ENCODE measurements at regions not wholly inside any gene's neighbourhood (a gene's known extent, or its start where the extent isn't known, plus 50 kb on each side); places are given as distances from the start of the nearest gene placed in this dataset.
A peak's percentile ranks its signal among the peaks of the same experiment; 100 is the strongest.

DNA sequence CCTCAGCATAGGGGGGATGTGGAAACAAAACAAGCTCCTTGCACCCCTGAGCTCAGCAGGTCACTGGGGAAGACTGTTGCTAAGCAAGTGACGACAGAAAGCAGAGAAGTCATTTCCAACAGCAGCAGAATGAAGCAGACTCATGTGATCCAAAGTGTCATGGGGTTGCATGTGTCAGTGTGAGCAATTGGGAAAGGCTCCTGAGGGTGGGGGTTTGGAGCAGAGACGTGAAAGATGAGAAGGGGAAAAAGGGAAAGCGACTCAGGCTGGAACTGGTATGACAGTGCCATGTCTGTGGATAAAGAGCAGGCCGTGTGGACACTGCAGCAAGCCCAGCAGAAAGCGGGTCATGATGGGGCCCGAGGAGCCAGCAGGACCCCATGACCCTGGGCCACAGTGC, 363.9 kb downstream of the PREX1 start:
- Histone ChIP-seq H3K9me3 (no peaks in the 10 kb centered on the region), H3K4me3 (no peak overlapping the region), H3K4me1 (no peaks in the 10 kb centered on the region), H3K27ac (no peak overlapping the region), H3K36me3 (ENCODE audit: insufficient read depth in 1 of 2, low read depth in 1 of 2) (no peaks in the 10 kb centered on the region), H3K27me3 (ENCODE audit: insufficient read depth in 3 of 3, low read length in 2 of 3) (peaks cover 0 to 11% (median 3%) of the 10 kb centered on the region in 3 donors)
- ATAC-seq (peak; percentile 80 to 95 (median 92)), DNase-seq (no peak)
- TF ChIP-seq, protein P1, sequence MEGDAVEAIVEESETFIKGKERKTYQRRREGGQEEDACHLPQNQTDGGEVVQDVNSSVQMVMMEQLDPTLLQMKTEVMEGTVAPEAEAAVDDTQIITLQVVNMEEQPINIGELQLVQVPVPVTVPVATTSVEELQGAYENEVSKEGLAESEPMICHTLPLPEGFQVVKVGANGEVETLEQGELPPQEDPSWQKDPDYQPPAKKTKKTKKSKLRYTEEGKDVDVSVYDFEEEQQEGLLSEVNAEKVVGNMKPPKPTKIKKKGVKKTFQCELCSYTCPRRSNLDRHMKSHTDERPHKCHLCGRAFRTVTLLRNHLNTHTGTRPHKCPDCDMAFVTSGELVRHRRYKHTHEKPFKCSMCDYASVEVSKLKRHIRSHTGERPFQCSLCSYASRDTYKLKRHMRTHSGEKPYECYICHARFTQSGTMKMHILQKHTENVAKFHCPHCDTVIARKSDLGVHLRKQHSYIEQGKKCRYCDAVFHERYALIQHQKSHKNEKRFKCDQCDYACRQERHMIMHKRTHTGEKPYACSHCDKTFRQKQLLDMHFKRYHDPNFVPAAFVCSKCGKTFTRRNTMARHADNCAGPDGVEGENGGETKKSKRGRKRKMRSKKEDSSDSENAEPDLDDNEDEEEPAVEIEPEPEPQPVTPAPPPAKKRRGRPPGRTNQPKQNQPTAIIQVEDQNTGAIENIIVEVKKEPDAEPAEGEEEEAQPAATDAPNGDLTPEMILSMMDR (IDR thresholded peaks at IDR 0.05): no peak
- intact Hi-C loops (cut with DNase I): no loop called here
- 20 to 33% (median 32%) methylated on average over 6 of the region's 6 CpGs for WGBS, 3 donors

DNA sequence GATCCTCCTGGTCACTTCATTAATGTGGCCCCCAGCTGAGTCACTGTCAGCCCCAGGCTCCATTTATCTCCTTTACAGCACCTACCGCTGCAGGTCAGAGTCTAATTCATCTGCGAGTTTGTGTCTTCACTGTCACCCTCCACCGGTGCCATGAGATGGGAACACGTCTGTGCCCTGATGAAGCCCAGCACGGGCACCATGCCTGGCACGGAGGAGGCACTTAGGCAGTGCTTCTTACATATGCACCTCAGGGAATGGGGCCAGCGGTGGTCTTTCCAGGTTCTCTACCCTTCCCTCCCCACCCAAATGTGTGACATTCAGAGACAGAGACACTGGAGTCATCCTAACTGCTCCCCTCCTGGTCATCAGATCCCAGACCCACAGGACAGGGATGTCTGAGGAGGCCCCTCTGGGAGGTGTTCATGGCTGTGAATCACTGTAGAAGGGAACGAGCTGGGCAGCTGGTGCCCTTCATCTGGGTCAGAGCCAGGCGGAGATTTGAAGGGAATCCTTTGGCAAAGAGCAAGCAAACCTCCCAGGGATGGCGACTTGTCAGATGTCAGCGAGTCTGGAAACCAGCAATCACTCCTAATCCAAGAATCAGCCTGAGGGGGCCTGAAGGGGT, 364.6 kb downstream of the PREX1 start:
- no peaks in the 10 kb centered on the region for H3K4me1 ChIP-seq
- no peaks in the 10 kb centered on the region for H3K36me3 ChIP-seq (ENCODE audit: insufficient read depth in 1 of 2, low read depth in 1 of 2)
- WGBS, 3 donors: 34 to 35% (median 34%) methylated on average over 11 of the region's 11 CpGs
- peaks cover 0 to 18% (median 0%) of the 10 kb centered on the region in 3 donors for H3K27me3 ChIP-seq (ENCODE audit: insufficient read depth in 3 of 3, low read length in 2 of 3)
- intact Hi-C loops (cut with DNase I): no loop called here
- H3K4me3 ChIP-seq: no peak overlapping the region
- H3K27ac ChIP-seq: no peak overlapping the region
- peak in 1 of 2 donors; percentile 59 for DNase-seq
- ATAC-seq: peak; percentile 61 to 87 (median 73)
- H3K9me3 ChIP-seq: no peaks in the 10 kb centered on the region
- TF ChIP-seq, protein P1 (IDR thresholded peaks at IDR 0.05): no peak

- H3K9me3 ChIP-seq: no peaks in the 10 kb centered on the region
- H3K36me3 ChIP-seq (ENCODE audit: insufficient read depth in 1 of 2, low read depth in 1 of 2): no peaks in the 10 kb centered on the region
- H3K4me1 ChIP-seq: no peaks in the 10 kb centered on the region
- H3K27ac ChIP-seq: no peak overlapping the region
- ATAC-seq (no peak), DNase-seq (no peak)
- peaks cover 0 to 18% (median 2%) of the 10 kb centered on the region in 3 donors for H3K27me3 ChIP-seq (ENCODE audit: insufficient read depth in 3 of 3, low read length in 2 of 3)
- intact Hi-C loops (cut with DNase I): no loop called here
- TF ChIP-seq, protein P1 (IDR thresholded peaks at IDR 0.05): no peak
- WGBS, 3 donors: 79 to 83% (median 83%) methylated on average over 3 of the region's 3 CpGs
- no peak overlapping the region for H3K4me3 ChIP-seq
Observed at GRCh38 chr20:48461735-48462119, 366.1 kb downstream of the PREX1 start.

GRCh38 chr20:48461091-48461734, 366.6 kb downstream of the PREX1 start:
- no peak for ATAC-seq
- TF ChIP-seq, protein P1 (IDR thresholded peaks at IDR 0.05): no peak
- WGBS, 3 donors: 51 to 54% (median 54%) methylated on average over 12 of the region's 12 CpGs
- H3K27me3 ChIP-seq (ENCODE audit: insufficient read depth in 3 of 3, low read length in 2 of 3): peaks cover 0 to 18% (median 2%) of the 10 kb centered on the region in 3 donors
- intact Hi-C loops (cut with DNase I): no loop called here
- no peak overlapping the region for H3K27ac ChIP-seq
- no peaks in the 10 kb centered on the region for H3K36me3 ChIP-seq (ENCODE audit: insufficient read depth in 1 of 2, low read depth in 1 of 2)
- DNase-seq: no peak
- H3K4me3 ChIP-seq: no peak overlapping the region
- no peaks in the 10 kb centered on the region for H3K9me3 ChIP-seq
- no peaks in the 10 kb centered on the region for H3K4me1 ChIP-seq
